ENCODE measurements at regions not wholly inside any gene's neighbourhood (a gene's known extent, or its start where the extent isn't known, plus 50 kb on each side); places are given as distances from the start of the nearest gene placed in this dataset.

- H3K4me3 ChIP-seq = no peak overlapping the region
- no peak for TF ChIP-seq CTCF (IDR thresholded peaks at IDR 0.05)
- no peak overlapping the region for H3K27ac ChIP-seq
- DNase-seq (ENCODE audit: low spot score) = no peak
Observed at GRCh38 chr6:21511891-21512550, 81.5 kb upstream of the SOX4 start.

- H3K4me3 ChIP-seq = no peak overlapping the region
Observed at GRCh38 chr6:21514288-21514687, 79.3 kb upstream of the SOX4 start.

GRCh38 chr6:21518317-21518716 is 75.2 kb upstream of the SOX4 start:
- no peak for DNase-seq (ENCODE audit: low spot score)
- no peak for TF ChIP-seq CTCF (IDR thresholded peaks at IDR 0.05)
- Histone ChIP-seq H3K27ac (no peak overlapping the region), H3K4me3 (no peak overlapping the region)

More at GRCh38 chr6:21514288-21514687, 79.3 kb upstream of the SOX4 start:
- no peak overlapping the region for H3K27ac ChIP-seq
- TF ChIP-seq CTCF (IDR thresholded peaks at IDR 0.05) = no peak
- DNase-seq (ENCODE audit: low spot score) = no peak

GRCh38 chr6:21519642-21520041 is 73.9 kb upstream of the SOX4 start:
- TF ChIP-seq CTCF (IDR thresholded peaks at IDR 0.05) = no peak
- no peak for DNase-seq (ENCODE audit: low spot score)
- H3K4me3 ChIP-seq = no peak overlapping the region
- H3K27ac ChIP-seq = no peak overlapping the region

GRCh38 chr6:21521276-21521675 is 72.3 kb upstream of the SOX4 start:
- no peak for TF ChIP-seq CTCF (IDR thresholded peaks at IDR 0.05)
- H3K4me3 ChIP-seq = no peak overlapping the region
- H3K27ac ChIP-seq = no peak overlapping the region
- DNase-seq (ENCODE audit: low spot score) = no peak

- DNase-seq (ENCODE audit: low spot score) = no peak
- no peak overlapping the region for H3K4me3 ChIP-seq
- no peak for TF ChIP-seq CTCF (IDR thresholded peaks at IDR 0.05)
- H3K27ac ChIP-seq = no peak overlapping the region
Observed at GRCh38 chr6:21522143-21522747, 71.3 kb upstream of the SOX4 start.

- no peak overlapping the region for H3K27ac ChIP-seq
- no peak overlapping the region for H3K4me3 ChIP-seq
- TF ChIP-seq CTCF (IDR thresholded peaks at IDR 0.05) = no peak
- no peak for DNase-seq (ENCODE audit: low spot score)
Observed at GRCh38 chr6:21522797-21523456, 70.6 kb upstream of the SOX4 start.

Data from coronary artery (tissue), 2 donors.